ENCODE measurements at regions not wholly inside any gene's neighbourhood (a gene's known extent, or its start where the extent isn't known, plus 50 kb on each side); places are given as distances from the start of the nearest gene placed in this dataset.

DNA sequence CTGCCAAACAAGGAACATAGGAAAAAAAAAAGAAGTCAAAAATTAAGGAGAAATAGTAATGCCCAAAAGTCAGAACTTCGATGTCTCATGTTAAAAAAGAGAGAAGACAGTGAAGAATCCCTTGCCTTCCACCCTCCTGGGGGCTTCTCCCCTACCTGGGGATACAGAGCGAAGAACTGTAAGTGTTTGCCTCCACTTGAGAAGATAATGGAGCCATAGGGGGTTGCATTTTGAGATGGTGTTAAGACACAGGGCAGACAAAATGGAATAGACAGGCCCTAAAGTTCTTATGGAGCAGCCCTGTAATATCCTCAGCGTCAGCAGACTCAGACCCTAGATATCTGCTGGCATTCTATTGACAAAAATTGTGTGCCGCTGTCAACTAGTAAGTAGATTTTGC lies 222.2 kb upstream of the MAP3K7 start:
- Histone ChIP-seq H3K4me3 (ENCODE audit: low read depth, low read length, poor library complexity, severe bottlenecking) (no peak overlapping the region), H3K36me3 (ENCODE audit: insufficient read depth, low read length, poor library complexity, severe bottlenecking) (no peaks in the 10 kb centered on the region), H3K27me3 (replicated peaks; ENCODE audit: insufficient read depth, low read depth, low read length, poor library complexity) (peaks cover 14% of the 10 kb centered on the region), H3K27ac (ENCODE audit: low read depth, low read length, poor library complexity, severe bottlenecking) (no peak overlapping the region), H3K9me3 (ENCODE audit: low read depth, low read length, poor library complexity, severe bottlenecking) (no peaks in the 10 kb centered on the region), H3K4me1 (ENCODE audit: insufficient read depth, low read length, poor library complexity, severe bottlenecking) (no peaks in the 10 kb centered on the region)
- intact Hi-C loops (cut with micrococcal nuclease; ENCODE audit: unreplicated experiment), result no loop called here
- POLR2A ChIA-PET (ENCODE audit: low non-redundant PET), result no interaction called here
- no peak for DNase-seq (ENCODE audit: low spot score)
- TF ChIP-seq, protein P1, sequence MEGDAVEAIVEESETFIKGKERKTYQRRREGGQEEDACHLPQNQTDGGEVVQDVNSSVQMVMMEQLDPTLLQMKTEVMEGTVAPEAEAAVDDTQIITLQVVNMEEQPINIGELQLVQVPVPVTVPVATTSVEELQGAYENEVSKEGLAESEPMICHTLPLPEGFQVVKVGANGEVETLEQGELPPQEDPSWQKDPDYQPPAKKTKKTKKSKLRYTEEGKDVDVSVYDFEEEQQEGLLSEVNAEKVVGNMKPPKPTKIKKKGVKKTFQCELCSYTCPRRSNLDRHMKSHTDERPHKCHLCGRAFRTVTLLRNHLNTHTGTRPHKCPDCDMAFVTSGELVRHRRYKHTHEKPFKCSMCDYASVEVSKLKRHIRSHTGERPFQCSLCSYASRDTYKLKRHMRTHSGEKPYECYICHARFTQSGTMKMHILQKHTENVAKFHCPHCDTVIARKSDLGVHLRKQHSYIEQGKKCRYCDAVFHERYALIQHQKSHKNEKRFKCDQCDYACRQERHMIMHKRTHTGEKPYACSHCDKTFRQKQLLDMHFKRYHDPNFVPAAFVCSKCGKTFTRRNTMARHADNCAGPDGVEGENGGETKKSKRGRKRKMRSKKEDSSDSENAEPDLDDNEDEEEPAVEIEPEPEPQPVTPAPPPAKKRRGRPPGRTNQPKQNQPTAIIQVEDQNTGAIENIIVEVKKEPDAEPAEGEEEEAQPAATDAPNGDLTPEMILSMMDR (conservative IDR thresholded peaks at IDR 0.05; ENCODE audit: low read depth, low read length), result no peak
- no peak for TF ChIP-seq EZH2 (IDR thresholded peaks at IDR 0.05; ENCODE audit: borderline replicate concordance, low read depth, low read length, poor library complexity, severe bottlenecking)
- CTCF ChIA-PET, result no interaction called here
- BruUV-seq (replicated peaks), result no TSS peak

DNA sequence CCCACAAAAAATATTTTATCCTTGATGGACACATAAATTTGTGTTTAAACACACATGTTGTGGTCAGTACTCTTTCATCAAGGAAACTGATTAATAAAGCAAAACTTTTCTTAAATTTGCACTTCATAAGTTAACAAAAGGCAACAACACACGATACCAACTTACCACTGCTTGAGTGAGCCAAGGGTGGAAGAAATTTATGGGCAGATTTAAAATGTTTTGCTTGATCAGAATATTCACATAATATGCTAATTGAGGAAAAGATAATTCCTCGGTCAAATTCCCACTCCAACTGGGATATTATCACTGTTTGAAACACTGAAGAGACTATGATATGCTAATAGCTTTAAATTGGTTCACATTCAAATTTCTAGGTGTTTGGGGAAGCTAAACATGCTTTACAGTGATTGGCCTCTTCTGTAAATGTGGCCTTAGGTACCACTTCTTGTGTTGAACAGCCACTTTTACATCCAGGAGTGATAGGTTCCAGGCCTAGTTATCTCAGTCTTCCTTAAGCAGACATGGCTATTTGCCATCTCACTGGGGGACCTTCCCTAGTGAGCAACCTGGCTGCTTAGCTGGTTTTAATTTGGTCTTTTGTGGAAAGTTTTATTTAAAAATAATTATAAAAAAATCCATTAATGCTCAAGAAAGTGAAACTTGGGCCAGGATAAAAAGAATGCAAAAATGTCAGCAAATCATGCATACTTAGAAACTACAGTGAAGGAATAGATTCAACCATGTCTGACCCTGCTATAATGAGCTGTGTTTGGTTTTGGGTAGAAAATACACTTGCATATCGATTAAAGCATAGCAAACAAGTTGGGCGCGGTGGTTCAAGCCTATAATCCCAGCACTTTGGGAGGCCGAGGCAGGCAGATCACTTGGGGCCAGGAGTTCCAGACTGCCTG lies 221.2 kb upstream of the MAP3K7 start:
- BruUV-seq (replicated peaks), result no TSS peak
- TF ChIP-seq, protein P1 (conservative IDR thresholded peaks at IDR 0.05; ENCODE audit: low read depth, low read length), result no peak
- Histone ChIP-seq H3K4me1 (ENCODE audit: insufficient read depth, low read length, poor library complexity, severe bottlenecking) (no peaks in the 10 kb centered on the region), H3K27ac (ENCODE audit: low read depth, low read length, poor library complexity, severe bottlenecking) (no peak overlapping the region), H3K9me3 (ENCODE audit: low read depth, low read length, poor library complexity, severe bottlenecking) (no peaks in the 10 kb centered on the region), H3K36me3 (ENCODE audit: insufficient read depth, low read length, poor library complexity, severe bottlenecking) (no peaks in the 10 kb centered on the region), H3K4me3 (ENCODE audit: low read depth, low read length, poor library complexity, severe bottlenecking) (no peak overlapping the region), H3K27me3 (replicated peaks; ENCODE audit: insufficient read depth, low read depth, low read length, poor library complexity) (peaks cover 24% of the 10 kb centered on the region)
- intact Hi-C loops (cut with micrococcal nuclease; ENCODE audit: unreplicated experiment), result no loop called here
- CTCF ChIA-PET, result no interaction called here
- no peak for DNase-seq (ENCODE audit: low spot score)
- POLR2A ChIA-PET (ENCODE audit: low non-redundant PET), result no interaction called here

DNA sequence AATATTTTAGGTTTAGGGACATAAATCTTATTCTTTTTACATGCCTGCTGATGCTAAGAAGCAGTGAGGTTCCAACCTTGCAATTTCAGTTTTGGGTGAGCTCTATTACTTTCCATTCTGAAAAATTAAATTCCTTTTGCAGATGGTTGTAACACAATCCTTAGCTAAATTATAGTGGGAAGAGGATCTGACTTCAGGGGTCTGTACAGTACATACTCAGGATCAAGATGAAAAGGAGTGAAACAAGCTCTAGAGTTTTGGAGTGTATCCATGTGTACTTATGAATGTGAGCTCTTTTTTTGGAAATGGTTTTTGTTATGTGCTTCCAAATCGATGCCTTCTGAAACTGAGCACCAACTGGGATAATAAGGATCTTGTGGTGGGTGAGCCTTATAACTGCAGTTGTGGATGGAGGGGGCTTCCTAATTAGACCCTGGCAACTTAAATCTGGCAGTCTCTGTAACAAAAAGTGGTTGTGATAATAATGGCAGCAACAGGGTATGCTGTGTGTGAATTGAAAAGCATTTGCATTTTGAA lies 218.8 kb upstream of the MAP3K7 start:
- intact Hi-C loops (cut with micrococcal nuclease; ENCODE audit: unreplicated experiment), result no loop called here
- CTCF ChIA-PET, result no interaction called here
- POLR2A ChIA-PET (ENCODE audit: low non-redundant PET), result no interaction called here
- Histone ChIP-seq H3K9me3 (ENCODE audit: low read depth, low read length, poor library complexity, severe bottlenecking) (no peaks in the 10 kb centered on the region), H3K4me1 (ENCODE audit: insufficient read depth, low read length, poor library complexity, severe bottlenecking) (no peaks in the 10 kb centered on the region), H3K27ac (ENCODE audit: low read depth, low read length, poor library complexity, severe bottlenecking) (no peak overlapping the region), H3K4me3 (ENCODE audit: low read depth, low read length, poor library complexity, severe bottlenecking) (no peak overlapping the region), H3K36me3 (ENCODE audit: insufficient read depth, low read length, poor library complexity, severe bottlenecking) (no peaks in the 10 kb centered on the region), H3K27me3 (replicated peaks; ENCODE audit: insufficient read depth, low read depth, low read length, poor library complexity) (peaks cover 46% of the 10 kb centered on the region)
- DNase-seq (ENCODE audit: low spot score), result no peak
- no peak for TF ChIP-seq EZH2 (IDR thresholded peaks at IDR 0.05; ENCODE audit: borderline replicate concordance, low read depth, low read length, poor library complexity, severe bottlenecking)
- TF ChIP-seq, protein P1 (conservative IDR thresholded peaks at IDR 0.05; ENCODE audit: low read depth, low read length), result no peak
- BruUV-seq (replicated peaks), result no TSS peak

All from A673 (cell line).